CD4-positive, alpha-beta memory T cell (primary cell): ENCODE measurements at regions not wholly inside any gene's neighbourhood (a gene's known extent, or its start where the extent isn't known, plus 50 kb on each side); places are given as distances from the start of the nearest gene placed in this dataset.

ENCODE experiments used
- CTCF ChIA-PET: fragments of 350-600 bp; sonication (Branson Sonifier 250); formaldehyde crosslinking; loops from one replicate; lab custom pipeline; 2021; ENCODE audit warnings: inconsistent platforms; ENCODE audit not compliant: partially characterized antibody; lab: Charles Lee
- POLR2A ChIA-PET: fragments of 350-600 bp; sonication (Branson Sonifier 250); formaldehyde crosslinking; loops from one replicate; lab custom pipeline; 2021; ENCODE audit not compliant: partially characterized antibody; lab: Charles Lee
- DNase-seq, 5 donors: peaks; one replicate each; pipeline versions ENCODE4 v3.0.0 to v3.0.0-alpha.2; 2020 to 2022; ENCODE audit warnings: mixed read lengths in 1 of 5
- H3K27ac ChIP-seq: one replicate; pipeline ENCODE4 v1.7.0; 2013; ENCODE audit warnings: low read depth, low read length
- H3K27me3 ChIP-seq: 2 replicates; pipeline ENCODE4 v1.7.0; 2013; ENCODE audit warnings: mild to moderate bottlenecking, low read length, moderate library complexity; ENCODE audit not compliant: insufficient read depth
- H3K36me3 ChIP-seq: 2 replicates; pipeline ENCODE4 v1.7.0; 2013; ENCODE audit warnings: mild to moderate bottlenecking, low read length, moderate library complexity; ENCODE audit not compliant: insufficient read depth
- H3K4me1 ChIP-seq: 2 replicates; pipeline ENCODE4 v1.7.0; 2013; ENCODE audit warnings: mild to moderate bottlenecking, low read length, moderate library complexity; ENCODE audit not compliant: insufficient read depth
- H3K4me3 ChIP-seq, 2 donors: one replicate each; pipeline ENCODE4 v1.7.0; 2013; ENCODE audit warnings: low read length in 2 of 2, mild to moderate bottlenecking in 1 of 2
- H3K9me3 ChIP-seq, 2 donors: one replicate each; pipeline ENCODE4 v1.7.0; 2013; ENCODE audit warnings: low read length in 2 of 2, control low read depth in 1 of 2; ENCODE audit not compliant: control insufficient read depth in 1 of 2
- H3K27ac Mint-ChIP-seq, 7 donors: one replicate each; pipeline ENCODE4 v1.8.0; 2020 to 2021; ENCODE audit warnings: mixed read lengths in 7 of 7, mild to moderate bottlenecking in 6 of 7, inconsistent platforms in 3 of 7, moderate library complexity in 3 of 7
- H3K27me3 Mint-ChIP-seq, 2 donors: one replicate each; pipeline ENCODE4 v1.8.0; 2020 to 2021; ENCODE audit warnings: mixed read lengths in 2 of 2
- H3K36me3 Mint-ChIP-seq, 2 donors: one replicate each; pipeline ENCODE4 v1.8.0; 2020 to 2021; ENCODE audit warnings: mixed read lengths in 2 of 2, inconsistent platforms in 1 of 2, mild to moderate bottlenecking in 1 of 2
- H3K4me1 Mint-ChIP-seq, 4 donors: one replicate each; pipeline ENCODE4 v1.8.0; 2020 to 2021; ENCODE audit warnings: mixed read lengths in 4 of 4, mild to moderate bottlenecking in 1 of 4
- H3K4me3 Mint-ChIP-seq, 8 donors: one replicate each; pipeline ENCODE4 v1.8.0; 2020 to 2021; ENCODE audit warnings: mixed read lengths in 8 of 8, mild to moderate bottlenecking in 7 of 8, moderate library complexity in 6 of 8, inconsistent platforms in 3 of 8
- H3K9me3 Mint-ChIP-seq, 8 donors: one replicate each; pipeline ENCODE4 v1.8.0; 2020 to 2021; ENCODE audit warnings: mixed read lengths in 8 of 8, mild to moderate bottlenecking in 5 of 8, inconsistent platforms in 3 of 8, moderate library complexity in 1 of 8
- intact Hi-C: fragments of 100-400 bp; cut with micrococcal nuclease; formaldehyde crosslinking; loops from one replicate; pipeline ENCODE4 v1.15.1; 2023

GRCh38 chr6:150651808-150652470 is 52.3 kb downstream of the PLEKHG1 start:
- peaks cover 0 to 1% (median 0%) of the 10 kb centered on the region in 4 donors for H3K4me1 Mint-ChIP-seq
- CTCF ChIA-PET: no interaction called here

DNA sequence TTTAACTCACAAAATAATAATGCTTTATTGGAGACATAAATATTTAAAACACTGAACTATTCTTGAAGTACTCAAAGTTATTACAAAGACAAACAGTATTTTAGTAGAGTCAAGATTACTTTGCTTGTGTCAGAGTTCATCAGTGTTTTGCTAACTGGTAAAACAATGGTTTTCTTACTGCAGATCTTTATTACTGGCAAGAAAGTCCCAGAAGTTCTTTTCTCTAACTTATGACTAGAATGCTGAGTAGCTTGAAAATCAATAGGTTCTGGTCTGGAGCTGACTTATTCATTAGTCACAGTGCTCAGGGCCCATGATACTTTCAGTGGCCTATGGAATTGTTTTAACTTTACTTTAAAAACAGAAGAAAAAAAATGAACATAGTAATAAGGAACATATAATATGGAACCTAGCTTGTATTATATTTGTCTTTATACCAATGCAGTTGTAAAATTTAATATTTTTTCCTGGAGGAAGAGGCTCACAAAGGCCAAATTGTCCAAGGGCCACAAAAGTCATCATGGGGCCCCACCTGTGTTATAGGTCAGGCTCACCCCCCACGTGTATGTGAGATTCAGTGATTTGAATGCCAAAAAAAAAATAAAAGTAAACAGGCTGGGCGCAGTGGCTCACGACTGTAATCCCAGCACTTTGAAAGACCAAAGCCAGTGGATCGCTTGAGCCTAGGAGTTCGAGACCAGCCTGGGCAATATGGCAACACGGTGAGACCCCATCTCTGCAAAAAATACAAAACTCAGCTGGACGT is 53.3 kb downstream of the PLEKHG1 start:
- intact Hi-C loops: no loop called here
- Histone ChIP-seq H3K4me1 (no peaks in the 10 kb centered on the region), H3K27me3 (no peaks in the 10 kb centered on the region), H3K4me3 (no peak overlapping the region), H3K9me3 (no peaks in the 10 kb centered on the region), H3K36me3 (no peaks in the 10 kb centered on the region), H3K27ac (no peak overlapping the region)
- no peak overlapping the region for H3K27ac Mint-ChIP-seq
- DNase-seq: no peak
- no peak overlapping the region for H3K4me3 Mint-ChIP-seq
- H3K4me1 Mint-ChIP-seq: peaks cover 0 to 1% (median 0%) of the 10 kb centered on the region in 4 donors
- H3K27me3 Mint-ChIP-seq: no peaks in the 10 kb centered on the region
- H3K36me3 Mint-ChIP-seq: no peaks in the 10 kb centered on the region
- ChIA-PET POLR2A (no interaction called here), CTCF (no interaction called here)
- H3K9me3 Mint-ChIP-seq: no peaks in the 10 kb centered on the region

More at GRCh38 chr6:150651808-150652470, 52.3 kb downstream of the PLEKHG1 start:
- intact Hi-C loops: no loop called here
- Mint-ChIP-seq H3K4me3 (no peak overlapping the region), H3K27me3 (no peaks in the 10 kb centered on the region), H3K36me3 (no peaks in the 10 kb centered on the region), H3K9me3 (no peaks in the 10 kb centered on the region), H3K27ac (no peak overlapping the region)
- POLR2A ChIA-PET: no interaction called here
- Histone ChIP-seq H3K9me3 (no peaks in the 10 kb centered on the region), H3K27me3 (no peaks in the 10 kb centered on the region), H3K4me1 (no peaks in the 10 kb centered on the region), H3K27ac (no peak overlapping the region), H3K4me3 (no peak overlapping the region), H3K36me3 (no peaks in the 10 kb centered on the region)
- no peak for DNase-seq

DNA sequence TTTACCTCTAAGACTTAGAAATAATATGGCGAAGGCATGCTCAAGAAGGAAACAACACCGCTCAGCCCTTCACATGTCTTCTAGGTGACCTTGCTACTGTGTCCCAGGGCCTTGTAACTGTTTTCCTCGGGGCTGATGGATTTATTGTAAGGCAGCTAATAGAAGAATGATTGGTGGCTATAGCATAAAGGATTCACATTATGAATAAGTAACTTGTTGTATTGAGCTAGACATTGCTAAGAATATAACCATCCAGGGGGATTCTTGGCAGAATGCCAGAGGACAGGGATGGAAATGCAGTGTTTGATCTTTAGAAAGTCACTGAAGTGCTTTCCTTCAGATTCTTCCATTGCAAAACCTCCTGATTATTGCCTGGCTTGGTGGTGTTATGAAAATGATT is 54.9 kb downstream of the PLEKHG1 start:
- Mint-ChIP-seq H3K36me3 (no peaks in the 10 kb centered on the region), H3K9me3 (no peaks in the 10 kb centered on the region), H3K4me1 (peaks cover 0 to 1% (median 0%) of the 10 kb centered on the region in 4 donors), H3K27ac (no peak overlapping the region), H3K4me3 (no peak overlapping the region), H3K27me3 (no peaks in the 10 kb centered on the region)
- no peak overlapping the region for H3K27ac ChIP-seq
- no peaks in the 10 kb centered on the region for H3K9me3 ChIP-seq
- intact Hi-C loops: no loop called here
- H3K4me1 ChIP-seq: no peaks in the 10 kb centered on the region
- H3K27me3 ChIP-seq: no peaks in the 10 kb centered on the region
- CTCF ChIA-PET: no interaction called here
- no peak overlapping the region for H3K4me3 ChIP-seq
- no peak for DNase-seq
- H3K36me3 ChIP-seq: no peaks in the 10 kb centered on the region
- POLR2A ChIA-PET: no interaction called here

DNA sequence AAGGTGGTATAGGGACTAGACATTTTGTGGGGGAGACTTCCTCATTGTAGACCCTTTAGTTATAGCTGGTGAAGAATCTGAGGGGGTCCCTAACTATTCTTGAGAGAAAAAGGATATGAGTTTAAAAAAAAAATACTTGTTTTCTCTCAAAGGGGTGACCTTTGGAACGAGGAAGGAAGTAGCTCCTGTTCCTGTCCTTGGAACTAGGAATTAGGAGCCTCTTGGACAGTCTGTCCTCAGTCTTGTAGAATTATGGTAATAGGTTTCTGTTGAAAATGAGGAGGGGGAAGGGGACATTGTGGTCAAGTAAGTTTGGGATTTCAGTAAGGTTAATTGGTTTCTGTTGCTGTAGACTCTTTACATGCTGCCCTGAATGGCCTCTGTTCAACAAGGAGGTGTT is 56.5 kb downstream of the PLEKHG1 start:
- H3K27ac ChIP-seq: no peak overlapping the region
- POLR2A ChIA-PET: no interaction called here
- Mint-ChIP-seq H3K9me3 (no peaks in the 10 kb centered on the region), H3K36me3 (no peaks in the 10 kb centered on the region), H3K27me3 (no peaks in the 10 kb centered on the region), H3K4me3 (no peak overlapping the region), H3K27ac (peak overlapping the region in 1 of 7 donors; percentile 23), H3K4me1 (peaks cover 0 to 1% (median 0%) of the 10 kb centered on the region in 4 donors)
- DNase-seq: no peak
- intact Hi-C loops: no loop called here
- no peaks in the 10 kb centered on the region for H3K4me1 ChIP-seq
- H3K27me3 ChIP-seq: no peaks in the 10 kb centered on the region
- CTCF ChIA-PET: interaction anchor here (0.8 kb wide), 1 partner anchor 13 kb away, joined by 3 read pairs; no protein-coding TSS in a partner anchor
- H3K36me3 ChIP-seq: no peaks in the 10 kb centered on the region
- H3K4me3 ChIP-seq: no peak overlapping the region
- H3K9me3 ChIP-seq: no peaks in the 10 kb centered on the region

- Histone ChIP-seq H3K36me3 (no peaks in the 10 kb centered on the region), H3K4me3 (no peak overlapping the region), H3K27ac (no peak overlapping the region), H3K4me1 (no peaks in the 10 kb centered on the region), H3K9me3 (no peaks in the 10 kb centered on the region), H3K27me3 (no peaks in the 10 kb centered on the region)
- H3K36me3 Mint-ChIP-seq: no peaks in the 10 kb centered on the region
- H3K27ac Mint-ChIP-seq: no peak overlapping the region
- intact Hi-C loops: no loop called here
- POLR2A ChIA-PET: no interaction called here
- H3K27me3 Mint-ChIP-seq: no peaks in the 10 kb centered on the region
- H3K4me3 Mint-ChIP-seq: no peak overlapping the region
- no peak for DNase-seq
- H3K4me1 Mint-ChIP-seq: peaks cover 0 to 1% (median 0%) of the 10 kb centered on the region in 4 donors
- no peaks in the 10 kb centered on the region for H3K9me3 Mint-ChIP-seq
- CTCF ChIA-PET: interaction anchor here (1.2 kb wide), 1 partner anchor 9 kb away, joined by 4 read pairs; no protein-coding TSS in a partner anchor
Observed at GRCh38 chr6:150658421-150658820, 58.7 kb downstream of the PLEKHG1 start.

- ChIA-PET CTCF (no interaction called here), POLR2A (no interaction called here)
- no peak for DNase-seq
- Histone ChIP-seq H3K4me1 (no peaks in the 10 kb centered on the region), H3K27ac (no peak overlapping the region), H3K9me3 (no peaks in the 10 kb centered on the region), H3K4me3 (no peak overlapping the region), H3K27me3 (no peaks in the 10 kb centered on the region), H3K36me3 (no peaks in the 10 kb centered on the region)
- intact Hi-C loops: no loop called here
- no peaks in the 10 kb centered on the region for H3K36me3 Mint-ChIP-seq
- peaks cover 0 to 1% (median 0%) of the 10 kb centered on the region in 4 donors for H3K4me1 Mint-ChIP-seq
- no peak overlapping the region for H3K4me3 Mint-ChIP-seq
- H3K27ac Mint-ChIP-seq: no peak overlapping the region
- H3K9me3 Mint-ChIP-seq: no peaks in the 10 kb centered on the region
- H3K27me3 Mint-ChIP-seq: no peaks in the 10 kb centered on the region
Observed at GRCh38 chr6:150659046-150659763, 59.5 kb downstream of the PLEKHG1 start.
